ENCODE measurements at regions not wholly inside any gene's neighbourhood (a gene's known extent, or its start where the extent isn't known, plus 50 kb on each side); places are given as distances from the start of the nearest gene placed in this dataset.

DNA sequence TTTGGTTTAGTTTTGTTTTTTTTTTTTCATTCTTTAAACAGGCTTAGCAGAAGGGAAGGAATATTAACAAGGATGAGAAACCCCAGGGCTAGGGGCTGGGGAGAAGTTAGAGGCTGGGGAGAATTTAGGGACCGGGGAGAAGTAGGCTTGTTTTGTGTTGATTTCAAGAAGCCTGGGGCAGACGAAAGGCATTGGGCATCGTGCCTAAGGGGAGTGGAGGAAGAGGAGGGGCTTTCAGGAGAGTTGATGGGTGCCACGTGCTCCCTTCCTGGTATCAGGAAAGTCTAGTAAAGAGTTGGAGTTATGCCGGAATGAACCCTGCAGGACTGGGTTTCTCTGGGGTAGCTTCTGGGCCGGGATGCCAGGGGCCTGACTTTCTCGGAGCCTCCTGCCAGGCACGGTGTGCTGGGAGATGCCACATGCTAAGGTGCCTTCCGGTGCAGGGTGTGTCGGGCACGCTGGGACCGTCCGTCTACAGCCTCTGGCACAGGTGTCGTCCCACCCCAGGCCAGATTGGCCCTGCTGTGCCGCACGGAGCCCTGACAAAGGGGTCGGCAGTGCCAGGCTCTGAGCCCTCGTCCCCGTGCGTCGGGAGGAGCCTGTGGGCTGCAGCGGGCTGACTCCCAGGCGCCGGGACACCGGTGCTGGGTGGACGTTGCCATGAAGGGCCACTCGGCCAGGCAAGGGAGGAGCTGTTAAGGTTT lies 159.9 kb downstream of the OLFM1 start:
- in situ Hi-C loops (cut with MboI; ENCODE audit: low pct_unique_long_range_greater_than_20kb, low sequenced_read_pairs): no loop called here
- DNase-seq: no peak

DNA sequence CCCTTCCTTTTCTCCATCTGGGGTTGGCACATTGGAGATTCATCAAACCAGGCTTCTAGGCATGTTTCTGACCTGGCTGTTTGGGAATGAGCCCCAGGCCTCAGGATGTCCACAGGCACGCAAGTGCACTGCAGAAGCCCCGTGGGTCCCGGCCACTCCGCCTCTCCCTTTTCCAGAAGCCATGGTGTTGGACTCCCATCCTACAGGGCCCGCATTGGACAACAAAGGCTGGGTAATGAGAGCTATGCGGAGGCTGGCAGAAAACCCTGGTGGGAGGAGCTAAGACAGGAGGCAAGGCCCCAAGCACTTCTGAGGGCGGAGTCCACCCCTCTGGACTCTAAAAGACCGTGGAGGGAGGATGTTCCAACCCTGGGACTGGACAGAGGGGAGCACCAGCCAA lies 160.6 kb downstream of the OLFM1 start:
- in situ Hi-C loops (cut with MboI; ENCODE audit: low pct_unique_long_range_greater_than_20kb, low sequenced_read_pairs): no loop called here
- DNase-seq: no peak

DNA sequence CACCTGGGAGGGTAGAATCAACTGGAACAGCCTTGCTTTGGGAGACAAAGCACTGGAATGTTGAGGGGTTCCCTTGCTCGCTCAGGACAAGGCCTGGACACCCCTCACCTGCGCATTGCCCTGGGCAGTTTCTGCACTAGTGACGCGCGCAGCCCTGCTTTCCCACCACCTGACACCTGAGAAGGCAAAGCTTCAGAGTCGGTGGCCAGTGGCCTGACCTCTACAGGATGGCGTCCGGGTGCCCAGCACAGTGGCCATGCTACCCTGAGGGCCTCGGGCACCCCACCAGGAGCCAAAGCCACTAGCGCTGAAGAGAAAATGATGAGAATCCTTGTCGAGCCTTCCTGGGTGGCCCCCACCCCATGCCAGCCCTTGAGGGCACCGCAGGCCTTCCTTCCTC lies 161.3 kb downstream of the OLFM1 start:
- in situ Hi-C loops (cut with MboI; ENCODE audit: low pct_unique_long_range_greater_than_20kb, low sequenced_read_pairs): no loop called here
- no peak for DNase-seq

DNA sequence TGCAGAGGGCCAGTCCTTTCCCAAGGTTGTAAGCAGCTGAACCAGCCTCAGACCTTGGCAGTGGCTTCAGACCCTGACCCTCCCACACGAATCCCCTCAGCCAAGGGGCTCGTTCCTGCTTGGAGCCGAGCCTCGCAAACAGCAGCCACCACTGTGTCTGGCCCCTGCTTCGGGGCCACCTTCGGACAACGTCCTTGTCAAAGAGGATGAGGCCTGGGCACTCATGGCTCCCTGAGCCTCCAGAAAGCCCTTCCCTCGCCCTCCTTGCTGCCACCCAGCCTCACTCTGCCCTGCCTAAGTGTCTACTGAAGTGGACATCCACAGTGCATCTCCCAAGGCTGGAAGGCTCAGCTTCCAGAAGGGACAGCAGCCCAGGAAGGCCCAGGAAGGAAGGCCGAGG lies 161.7 kb downstream of the OLFM1 start:
- no peak for DNase-seq

DNA sequence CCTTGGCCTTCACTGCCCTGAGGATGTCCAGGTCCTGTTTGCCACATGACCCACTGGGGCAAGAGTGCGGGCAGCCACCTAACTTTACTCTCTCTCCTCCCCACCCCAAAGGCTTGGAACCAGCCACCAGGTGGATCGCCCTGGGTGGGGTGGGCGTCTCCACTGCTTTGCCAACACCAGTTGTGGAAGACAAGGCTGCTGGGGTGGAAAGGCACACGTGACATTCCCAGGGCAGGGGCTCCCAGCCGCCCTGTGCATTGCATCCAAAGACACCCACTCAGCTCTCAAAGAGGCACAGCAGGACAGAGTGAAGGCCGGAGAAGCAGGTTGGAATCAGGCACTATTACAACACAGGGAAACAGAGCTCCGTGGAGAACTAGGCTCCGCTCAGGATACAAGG lies 162.2 kb downstream of the OLFM1 start:
- DNase-seq: no peak
- in situ Hi-C loops (cut with MboI; ENCODE audit: low pct_unique_long_range_greater_than_20kb, low sequenced_read_pairs): no loop called here

More for the DNA sequence above, 161.7 kb downstream of the OLFM1 start:
- in situ Hi-C loops (cut with MboI; ENCODE audit: low pct_unique_long_range_greater_than_20kb, low sequenced_read_pairs): no loop called here

DNA sequence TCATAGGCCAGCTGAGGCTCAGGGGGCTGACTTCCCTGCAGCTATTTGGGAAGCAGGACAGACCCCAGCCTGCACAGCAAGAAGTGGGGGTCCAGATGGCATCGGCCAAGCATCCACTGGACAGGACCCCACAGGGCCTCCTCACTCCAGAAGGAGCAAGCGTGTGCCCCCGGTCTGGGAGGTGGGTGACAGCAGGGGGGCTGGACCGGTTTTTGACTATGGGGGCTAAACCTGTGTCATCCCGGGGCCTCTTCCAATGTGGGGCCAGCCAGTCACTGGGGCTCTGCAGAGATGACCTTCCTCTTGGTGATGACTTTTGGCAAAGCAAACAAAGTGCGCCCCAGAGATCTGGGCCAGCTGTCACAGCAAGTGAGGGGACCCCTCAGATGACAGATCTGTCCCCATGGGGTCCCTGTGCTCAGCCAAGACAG lies 163.9 kb downstream of the OLFM1 start:
- no peak for DNase-seq
- in situ Hi-C loops (cut with MboI; ENCODE audit: low pct_unique_long_range_greater_than_20kb, low sequenced_read_pairs): no loop called here

DNA sequence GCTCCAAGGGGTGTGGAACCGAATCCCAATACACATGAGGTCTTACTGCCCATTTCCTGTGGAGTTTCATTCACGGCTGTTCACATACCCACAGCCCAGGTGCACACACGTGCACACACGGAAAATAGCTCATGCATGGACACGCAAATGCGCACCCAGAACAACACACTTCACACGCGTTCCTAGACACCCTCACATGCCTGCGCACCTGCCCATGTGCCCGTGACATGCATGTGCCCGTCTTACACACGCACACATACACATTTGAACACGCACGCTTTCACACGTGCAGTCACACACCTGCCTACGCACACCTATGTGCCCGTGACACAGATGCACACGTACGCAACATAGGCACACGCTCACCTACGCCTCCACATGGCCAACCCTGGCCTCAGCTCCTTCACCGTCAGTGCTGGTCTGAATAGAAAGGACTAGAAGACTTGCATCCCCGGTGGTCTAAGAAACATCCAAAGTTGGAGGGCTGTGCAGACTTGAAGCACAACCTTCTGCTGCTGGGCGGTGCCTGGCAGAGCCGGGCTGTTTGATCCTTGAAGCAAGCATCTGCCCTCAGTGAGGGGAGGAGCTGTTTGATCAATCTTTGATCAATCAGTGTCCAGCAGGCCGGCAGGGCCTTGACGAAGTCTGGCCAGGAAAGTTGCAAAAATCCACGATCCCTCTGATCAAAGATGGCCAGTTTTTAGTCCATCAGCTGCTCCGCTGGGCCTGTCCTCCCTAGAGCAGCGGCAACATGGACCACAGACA lies 164.7 kb downstream of the OLFM1 start:
- no peak for DNase-seq
- in situ Hi-C loops (cut with MboI; ENCODE audit: low pct_unique_long_range_greater_than_20kb, low sequenced_read_pairs): no loop called here

DNA sequence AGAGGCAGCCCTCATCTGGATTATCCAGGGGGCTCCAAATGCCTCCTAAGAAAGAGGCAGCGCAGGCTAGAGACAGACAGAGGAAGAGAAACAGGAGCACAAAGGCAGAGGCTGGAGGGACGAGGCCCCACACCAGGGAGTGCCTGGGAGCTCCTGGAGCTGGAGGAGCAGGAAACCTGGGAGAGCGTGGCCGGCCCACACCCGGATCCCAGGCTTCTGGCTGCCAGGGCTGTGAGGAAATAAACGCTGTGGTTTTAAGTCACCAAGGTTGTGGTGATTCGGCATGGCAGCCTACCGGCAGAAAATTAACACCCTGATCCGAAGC lies 165.5 kb downstream of the OLFM1 start:
- no peak for DNase-seq
- in situ Hi-C loops (cut with MboI; ENCODE audit: low pct_unique_long_range_greater_than_20kb, low sequenced_read_pairs): no loop called here

DNA sequence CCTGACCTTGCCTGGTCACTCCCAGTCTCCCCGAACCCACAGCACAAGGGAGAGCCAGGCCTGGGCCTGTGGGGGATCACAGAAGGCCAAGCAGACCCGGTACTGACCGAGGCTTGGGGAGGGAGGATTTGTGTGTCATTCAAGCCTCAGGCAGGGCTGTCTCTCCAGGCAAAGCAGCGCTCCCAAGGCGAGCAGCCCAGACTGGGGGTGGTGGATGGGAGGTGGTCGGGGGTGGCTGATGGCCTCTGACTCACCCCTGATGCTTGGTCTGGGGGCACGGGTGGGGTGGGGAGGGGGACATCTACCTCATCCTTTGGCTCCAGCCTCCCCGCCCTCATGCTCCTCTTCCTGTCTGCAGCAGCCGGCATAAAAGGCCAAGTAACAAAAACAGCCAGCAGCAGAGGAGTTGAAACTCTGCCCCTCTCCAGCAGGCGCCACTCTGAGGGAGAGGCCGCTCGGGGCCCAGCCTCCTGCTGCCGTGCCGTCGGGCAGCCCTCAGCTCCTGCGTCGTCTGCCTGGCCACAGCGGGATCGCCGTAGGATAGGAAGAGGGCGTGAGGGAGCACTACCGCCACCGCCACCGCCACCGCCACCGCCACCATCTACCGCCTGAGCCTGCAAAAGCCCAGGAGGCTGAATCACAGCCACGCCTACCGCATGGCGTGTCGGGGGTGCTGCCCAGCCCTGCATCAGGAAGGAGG lies 166.0 kb downstream of the OLFM1 start:
- in situ Hi-C loops (cut with MboI; ENCODE audit: low pct_unique_long_range_greater_than_20kb, low sequenced_read_pairs): no loop called here
- no peak for DNase-seq

DNA sequence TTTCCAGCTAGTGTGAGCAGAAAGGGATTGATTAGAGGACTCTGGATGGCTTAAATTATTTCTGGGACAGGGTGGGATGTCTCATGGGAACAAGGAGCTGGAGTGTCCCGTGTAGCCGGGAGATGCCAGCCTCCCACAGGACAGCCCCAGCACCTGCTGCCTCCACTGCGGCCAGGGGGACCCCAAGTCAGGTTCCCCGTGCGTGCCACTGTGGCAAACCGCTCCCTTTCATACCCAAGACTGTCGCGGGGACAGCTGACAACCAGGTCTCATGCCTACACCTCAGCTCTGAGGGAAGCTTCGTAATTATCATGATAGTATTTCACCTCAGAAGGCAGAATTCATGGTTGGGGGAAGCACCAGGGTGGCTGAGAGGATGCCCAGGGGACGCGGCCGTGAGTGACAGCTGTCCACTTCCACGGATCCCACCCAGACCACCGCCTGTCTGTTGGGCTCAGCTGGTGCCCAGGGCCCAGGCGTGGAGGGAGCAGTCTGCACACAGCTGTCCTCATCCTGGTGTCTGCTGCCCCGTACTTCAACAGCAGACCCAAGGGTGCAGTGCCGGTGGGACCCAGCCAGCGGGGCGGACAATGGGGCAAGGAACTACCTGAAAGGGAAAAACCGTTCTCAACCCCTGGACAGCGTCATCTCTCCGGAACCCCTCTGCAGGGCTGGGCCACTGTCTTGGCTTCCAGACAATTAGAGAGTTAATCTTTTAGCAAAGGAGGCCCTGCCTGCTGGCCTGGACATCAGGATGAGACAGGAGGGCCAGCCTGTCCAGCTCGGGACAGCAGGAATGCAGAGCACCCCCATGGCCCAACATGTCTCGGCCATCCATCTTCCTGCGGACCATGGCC lies 166.9 kb downstream of the OLFM1 start:
- no peak for DNase-seq
- in situ Hi-C loops (cut with MboI; ENCODE audit: low pct_unique_long_range_greater_than_20kb, low sequenced_read_pairs): no loop called here

DNA sequence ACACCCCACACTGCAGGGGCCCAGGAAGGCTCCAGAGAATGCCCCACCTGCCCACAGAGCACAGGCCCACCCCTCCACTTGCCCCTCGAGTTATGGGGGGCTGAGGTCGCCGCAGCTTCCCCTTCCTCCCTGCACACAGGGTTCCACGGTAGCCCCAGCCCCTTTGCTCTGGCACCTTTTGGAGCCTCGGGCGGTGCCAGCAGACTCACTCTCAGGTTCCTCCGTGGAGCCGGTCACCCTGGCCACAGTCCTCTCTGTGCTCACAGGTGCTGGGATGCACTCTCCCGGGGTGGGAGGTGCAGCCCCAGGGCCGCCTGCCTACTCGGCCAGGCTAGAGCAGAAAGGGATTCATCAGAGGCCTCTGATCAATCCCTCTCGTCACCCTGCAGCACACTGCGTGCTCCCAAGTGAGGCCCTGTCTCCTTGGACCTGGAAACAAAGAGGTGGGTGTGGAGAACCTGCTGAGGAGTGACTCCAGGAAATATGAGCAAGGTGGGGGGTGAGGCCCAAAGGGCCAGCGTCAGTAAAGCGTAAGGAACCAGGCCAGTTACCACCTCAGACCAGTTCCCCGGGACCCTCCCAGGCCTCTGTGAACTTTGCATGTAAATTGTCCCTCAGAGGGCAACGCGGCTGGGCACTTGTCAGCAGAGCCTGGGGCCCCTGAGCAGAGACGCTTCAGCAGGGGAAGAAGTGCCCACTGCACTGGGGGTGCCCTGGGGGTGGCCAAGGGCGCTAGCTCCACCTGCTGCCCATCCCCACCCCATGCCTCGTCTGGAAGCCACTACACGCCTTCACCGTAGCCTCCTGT lies 167.8 kb downstream of the OLFM1 start:
- in situ Hi-C loops (cut with MboI; ENCODE audit: low pct_unique_long_range_greater_than_20kb, low sequenced_read_pairs): no loop called here
- DNase-seq: no peak

DNA sequence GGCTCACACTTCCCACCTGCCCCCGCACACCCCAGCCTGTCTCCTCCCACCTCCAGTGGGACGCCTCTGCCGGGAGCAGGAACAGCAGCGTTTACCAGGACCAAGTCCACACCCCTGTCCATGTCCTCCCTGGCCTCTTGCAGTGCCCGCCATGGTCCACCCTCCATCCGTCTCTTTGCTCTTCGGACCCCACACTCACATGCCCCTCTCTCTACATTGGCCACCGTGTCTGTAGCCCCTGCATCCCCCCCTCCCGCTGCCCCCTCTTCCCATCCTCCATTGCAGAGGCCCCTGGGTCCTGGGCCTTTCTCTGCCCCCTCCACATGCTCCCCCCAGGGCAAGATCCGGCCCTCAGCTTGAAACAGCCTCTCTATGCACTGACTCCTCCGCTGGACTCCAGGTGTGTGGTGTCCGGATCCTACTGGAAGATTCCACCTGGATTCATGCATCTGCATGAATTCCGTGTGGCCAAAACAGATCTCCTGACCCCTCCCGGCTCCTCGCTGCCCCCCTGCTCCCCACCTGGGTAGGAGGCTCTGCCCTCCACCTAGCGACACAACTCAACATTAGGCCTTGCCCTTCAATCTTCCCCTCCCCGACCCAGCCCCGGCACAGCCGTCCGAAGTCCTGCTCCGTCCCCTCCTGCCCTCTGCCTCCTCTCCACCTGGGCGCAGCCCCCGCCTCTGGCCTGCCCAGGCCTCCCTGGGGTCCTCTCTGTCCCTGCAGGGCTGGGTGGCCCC lies 168.5 kb downstream of the OLFM1 start:
- in situ Hi-C loops (cut with MboI; ENCODE audit: low pct_unique_long_range_greater_than_20kb, low sequenced_read_pairs): no loop called here
- DNase-seq: no peak

DNA sequence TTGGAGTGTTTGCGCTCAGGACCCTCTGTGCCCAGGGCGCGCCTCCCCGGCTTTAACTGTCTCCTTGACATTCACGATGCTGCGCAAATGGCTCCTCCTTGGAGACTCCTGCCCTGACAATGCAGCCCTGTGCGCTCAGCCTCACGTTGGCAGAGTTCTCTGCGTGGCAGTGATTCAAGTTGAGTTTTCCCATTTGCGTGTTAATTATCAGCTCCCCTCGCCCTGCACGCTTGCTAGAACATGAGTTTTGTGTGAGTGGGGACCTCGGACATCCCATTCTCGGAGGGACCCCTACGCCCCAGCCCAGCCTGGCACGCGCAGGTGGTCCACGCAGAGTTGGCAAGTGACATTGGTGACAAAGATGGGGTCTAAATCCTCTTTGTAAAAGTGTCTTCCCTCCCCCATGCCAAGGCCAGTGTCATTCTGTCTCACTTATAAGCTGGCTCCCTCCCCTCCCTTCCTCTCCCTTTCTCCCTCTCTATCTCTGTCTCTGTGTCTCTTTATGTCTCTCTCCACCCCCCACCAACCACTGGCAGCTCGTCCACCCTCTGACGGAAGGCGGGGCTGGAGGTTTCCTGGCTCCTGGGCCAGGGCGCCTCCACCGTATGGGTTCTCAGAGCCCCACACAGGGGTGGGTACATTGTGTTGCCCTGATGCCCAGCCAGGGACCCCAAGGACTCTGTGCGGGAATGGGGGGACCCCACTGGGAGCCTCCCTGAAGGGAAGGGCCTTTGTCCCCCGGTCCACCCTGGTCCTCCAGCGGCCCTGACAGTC lies 169.3 kb downstream of the OLFM1 start:
- no peak for DNase-seq
- in situ Hi-C loops (cut with MboI; ENCODE audit: low pct_unique_long_range_greater_than_20kb, low sequenced_read_pairs): no loop called here

DNA sequence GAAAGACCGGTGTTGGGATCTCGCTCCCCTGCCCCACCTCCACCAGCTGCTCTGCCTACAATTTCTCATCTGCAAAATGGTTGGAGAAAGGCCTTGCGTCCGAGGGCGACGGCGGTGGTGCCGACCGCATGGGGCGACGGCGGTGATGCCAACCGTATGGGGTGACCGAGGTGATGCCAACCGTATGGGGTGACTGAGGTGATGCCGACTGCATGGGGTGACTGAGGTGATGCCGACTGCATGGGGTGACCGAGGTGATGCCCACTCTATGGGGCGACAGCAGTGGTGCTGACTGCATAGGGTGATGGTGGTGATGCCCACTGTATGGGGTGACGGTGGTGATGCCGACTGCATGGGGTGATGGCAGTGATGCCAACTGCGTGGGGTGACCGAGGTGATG lies 171.0 kb downstream of the OLFM1 start:
- in situ Hi-C loops (cut with MboI; ENCODE audit: low pct_unique_long_range_greater_than_20kb, low sequenced_read_pairs): no loop called here
- DNase-seq: no peak

DNA sequence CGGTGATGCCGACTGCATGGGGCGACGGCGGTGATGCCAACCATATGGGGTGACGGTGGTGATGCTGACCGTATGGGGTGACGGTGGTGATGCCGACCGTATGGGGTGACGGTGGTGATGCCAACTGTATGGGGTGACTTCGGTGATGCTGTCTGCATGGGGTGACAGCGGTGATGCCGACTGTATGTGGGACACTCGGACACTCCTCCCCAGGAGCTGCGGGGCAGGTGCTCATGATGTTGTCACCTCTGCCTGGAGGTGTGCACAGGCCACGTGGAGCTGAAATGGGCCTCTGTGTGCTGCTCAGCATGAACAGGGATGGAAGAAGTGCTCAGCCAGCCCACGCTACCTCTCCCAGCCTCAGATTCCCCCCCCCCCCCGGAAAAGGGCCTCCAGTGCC lies 171.8 kb downstream of the OLFM1 start:
- DNase-seq: no peak
- in situ Hi-C loops (cut with MboI; ENCODE audit: low pct_unique_long_range_greater_than_20kb, low sequenced_read_pairs): no loop called here

DNA sequence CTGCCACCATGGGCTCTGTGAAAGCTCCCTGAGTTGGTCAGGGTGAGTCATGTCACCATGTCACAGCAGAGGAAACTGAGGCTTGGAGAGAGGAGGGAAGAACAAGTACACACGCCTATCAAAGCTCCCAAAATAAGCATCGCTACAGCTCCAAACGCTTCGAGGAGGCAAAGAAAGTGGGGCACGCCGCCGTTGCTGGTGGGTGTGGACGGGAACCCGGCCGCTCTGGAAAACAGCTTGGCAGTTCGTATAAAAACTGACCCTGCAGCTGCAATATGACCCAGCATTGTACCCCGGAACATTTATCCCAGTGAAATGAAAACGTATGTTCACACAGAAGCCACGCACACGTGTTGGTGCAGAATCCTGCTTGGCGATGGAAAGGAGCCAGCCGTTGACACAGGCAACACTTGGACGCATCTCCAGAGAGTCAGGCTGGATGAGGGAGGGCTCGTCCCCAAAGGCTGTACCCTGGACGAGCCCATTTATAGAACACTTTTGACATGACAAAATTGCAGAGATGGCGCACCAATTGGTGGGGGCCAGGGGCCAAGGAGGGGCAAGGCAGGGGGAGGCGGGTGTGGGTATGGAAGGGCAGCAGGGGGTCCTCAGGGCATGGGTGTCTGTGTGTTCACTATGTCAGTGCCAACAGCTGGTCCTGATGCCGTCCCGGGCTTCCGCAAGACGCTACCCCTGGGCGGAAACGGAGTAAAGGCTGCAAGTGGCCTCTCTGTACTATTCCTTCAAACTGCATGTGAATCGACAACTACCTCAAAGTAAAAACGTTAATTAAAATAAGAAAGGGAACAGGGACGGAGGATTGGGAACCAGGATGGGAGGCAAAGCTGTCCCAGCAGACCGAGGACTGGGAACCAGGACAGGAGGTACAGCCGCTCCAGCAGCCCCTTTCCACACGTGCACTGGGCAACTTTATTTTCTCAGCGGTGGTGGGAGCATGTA lies 173.0 kb downstream of the OLFM1 start:
- DNase-seq: no peak
- in situ Hi-C loops (cut with MboI; ENCODE audit: low pct_unique_long_range_greater_than_20kb, low sequenced_read_pairs): no loop called here

Data from KBM-7 (cell line).